ENCODE measurements at regions not wholly inside any gene's neighbourhood (a gene's known extent, or its start where the extent isn't known, plus 50 kb on each side); places are given as distances from the start of the nearest gene placed in this dataset.
A peak's percentile ranks its signal among the peaks of the same experiment; 100 is the strongest.

GRCh38 chr6:145045582-145045981 lies 689.7 kb downstream of the EPM2A start:
- Histone ChIP-seq H3K4me1 (ENCODE audit: insufficient read depth, low read length) (peaks cover 12% of the 10 kb centered on the region), H3K79me2 (ENCODE audit: insufficient read depth, low read length) (no peaks in the 10 kb centered on the region), H3K27me3 (ENCODE audit: insufficient read depth, low read length) (no peaks in the 10 kb centered on the region), H3K4me3 (ENCODE audit: insufficient read depth, low read length) (no peak overlapping the region), H4K20me1 (ENCODE audit: insufficient read depth, low read length) (no peaks in the 10 kb centered on the region), H3K36me3 (ENCODE audit: insufficient read depth, low read length) (no peaks in the 10 kb centered on the region), H3K27ac (ENCODE audit: low read depth, low read length) (no peak overlapping the region), H3K9me3 (ENCODE audit: low read depth, low read length) (no peaks in the 10 kb centered on the region), H2AFZ (ENCODE audit: low read length) (no peak overlapping the region), H3K4me2 (ENCODE audit: insufficient read depth, low read length) (no peak overlapping the region)
- TF ChIP-seq CTCF (IDR thresholded peaks at IDR 0.05; ENCODE audit: extremely low read depth, low read depth, low read length): no peak
- no peak for DNase-seq (ENCODE audit: insufficient read length, low spot score, missing footprints)

GRCh38 chr6:145047891-145048290 lies 687.4 kb downstream of the EPM2A start:
- no peak for DNase-seq (ENCODE audit: insufficient read length, low spot score, missing footprints)
- Histone ChIP-seq H3K79me2 (ENCODE audit: insufficient read depth, low read length) (no peaks in the 10 kb centered on the region), H3K27me3 (ENCODE audit: insufficient read depth, low read length) (no peaks in the 10 kb centered on the region), H3K4me3 (ENCODE audit: insufficient read depth, low read length) (no peak overlapping the region), H3K4me2 (ENCODE audit: insufficient read depth, low read length) (no peak overlapping the region), H3K9me3 (ENCODE audit: low read depth, low read length) (no peaks in the 10 kb centered on the region), H3K4me1 (ENCODE audit: insufficient read depth, low read length) (peaks cover 12% of the 10 kb centered on the region), H4K20me1 (ENCODE audit: insufficient read depth, low read length) (no peaks in the 10 kb centered on the region), H3K36me3 (ENCODE audit: insufficient read depth, low read length) (no peaks in the 10 kb centered on the region), H3K27ac (ENCODE audit: low read depth, low read length) (no peak overlapping the region), H2AFZ (ENCODE audit: low read length) (no peak overlapping the region)
- TF ChIP-seq CTCF (IDR thresholded peaks at IDR 0.05; ENCODE audit: extremely low read depth, low read depth, low read length): no peak

- H3K36me3 ChIP-seq (ENCODE audit: insufficient read depth, low read length): no peaks in the 10 kb centered on the region
- H3K4me1 ChIP-seq (ENCODE audit: insufficient read depth, low read length): no peaks in the 10 kb centered on the region
- DNase-seq (ENCODE audit: insufficient read length, low spot score, missing footprints): peak; percentile 62
- H3K79me2 ChIP-seq (ENCODE audit: insufficient read depth, low read length): no peaks in the 10 kb centered on the region
- H3K4me3 ChIP-seq (ENCODE audit: insufficient read depth, low read length): no peak overlapping the region
- no peak overlapping the region for H3K4me2 ChIP-seq (ENCODE audit: insufficient read depth, low read length)
- H3K9me3 ChIP-seq (ENCODE audit: low read depth, low read length): no peaks in the 10 kb centered on the region
- peak overlapping the region; percentile 9 for H2AFZ ChIP-seq (ENCODE audit: low read length)
- no peak for TF ChIP-seq CTCF (IDR thresholded peaks at IDR 0.05; ENCODE audit: extremely low read depth, low read depth, low read length)
- H3K27ac ChIP-seq (ENCODE audit: low read depth, low read length): no peak overlapping the region
- H4K20me1 ChIP-seq (ENCODE audit: insufficient read depth, low read length): no peaks in the 10 kb centered on the region
- no peaks in the 10 kb centered on the region for H3K27me3 ChIP-seq (ENCODE audit: insufficient read depth, low read length)
These were observed 683.7 kb downstream of the EPM2A start for GRCh38 chr6:145051661-145052060.

GRCh38 chr6:145055567-145055966 lies 679.8 kb downstream of the EPM2A start:
- Histone ChIP-seq H4K20me1 (ENCODE audit: insufficient read depth, low read length) (no peaks in the 10 kb centered on the region), H3K36me3 (ENCODE audit: insufficient read depth, low read length) (no peaks in the 10 kb centered on the region), H3K4me2 (ENCODE audit: insufficient read depth, low read length) (no peak overlapping the region), H3K9me3 (ENCODE audit: low read depth, low read length) (no peaks in the 10 kb centered on the region), H3K27ac (ENCODE audit: low read depth, low read length) (no peak overlapping the region), H3K27me3 (ENCODE audit: insufficient read depth, low read length) (no peaks in the 10 kb centered on the region), H2AFZ (ENCODE audit: low read length) (no peak overlapping the region), H3K79me2 (ENCODE audit: insufficient read depth, low read length) (no peaks in the 10 kb centered on the region), H3K4me3 (ENCODE audit: insufficient read depth, low read length) (no peak overlapping the region), H3K4me1 (ENCODE audit: insufficient read depth, low read length) (no peaks in the 10 kb centered on the region)
- DNase-seq (ENCODE audit: insufficient read length, low spot score, missing footprints): no peak
- TF ChIP-seq CTCF (IDR thresholded peaks at IDR 0.05; ENCODE audit: extremely low read depth, low read depth, low read length): no peak

All from osteoblast (primary cell).